ENCODE measurements at regions not wholly inside any gene's neighbourhood (a gene's known extent, or its start where the extent isn't known, plus 50 kb on each side); places are given as distances from the start of the nearest gene placed in this dataset.

DNA sequence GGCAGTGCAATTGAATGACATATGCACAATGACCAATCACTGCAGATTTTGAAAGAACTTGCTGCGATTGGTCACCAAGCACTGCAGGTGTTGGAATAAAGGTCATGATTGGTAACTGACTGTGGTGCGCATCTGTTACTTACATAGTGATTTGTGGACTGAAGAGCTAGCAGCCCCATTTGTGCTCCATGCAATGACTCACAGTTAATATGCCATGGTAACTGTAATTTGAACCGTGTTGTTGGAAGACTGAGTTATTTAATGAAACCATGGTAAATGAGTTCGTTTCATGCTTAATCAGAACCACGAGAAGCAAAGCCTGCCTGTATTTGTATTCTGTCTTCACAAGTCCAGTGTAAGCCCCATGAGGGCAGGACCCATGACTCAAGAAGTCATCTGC is 220.5 kb downstream of the TJP1 start:
- no peaks in the 10 kb centered on the region for H3K4me1 ChIP-seq (ENCODE audit: insufficient read depth, low read length)
- H3K4me3 ChIP-seq (ENCODE audit: low read length) = no peak overlapping the region
- H3K27ac ChIP-seq (ENCODE audit: low read length) = no peak overlapping the region
- H3K36me3 ChIP-seq (ENCODE audit: insufficient read depth, low read depth, low read length) = no peaks in the 10 kb centered on the region
- no peaks in the 10 kb centered on the region for H3K9me3 ChIP-seq (ENCODE audit: insufficient read depth, low read depth, low read length)
- H3K9ac ChIP-seq (ENCODE audit: low read depth, low read length) = no peak overlapping the region
- H3K27me3 ChIP-seq (ENCODE audit: insufficient read depth, low read length) = no peaks in the 10 kb centered on the region

DNA sequence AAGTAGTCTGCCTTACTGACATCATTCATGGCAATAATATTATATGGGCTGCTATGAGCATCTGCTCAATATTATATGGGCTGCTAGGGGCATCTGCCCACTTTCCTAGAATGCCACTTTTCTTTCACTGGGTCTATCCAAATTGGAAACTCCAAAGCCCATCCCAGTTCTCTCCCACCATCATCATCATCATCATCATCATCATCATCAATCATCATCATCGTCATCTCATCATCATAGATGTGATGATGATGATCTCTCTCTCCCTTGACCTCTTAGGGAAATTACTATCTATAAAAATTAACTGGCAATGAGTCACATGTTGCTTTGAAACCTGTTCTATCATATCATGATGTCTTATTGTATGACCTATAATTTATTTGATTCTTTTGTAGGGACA is 222.0 kb downstream of the TJP1 start:
- H3K27me3 ChIP-seq (ENCODE audit: insufficient read depth, low read length) = no peaks in the 10 kb centered on the region
- no peak overlapping the region for H3K4me3 ChIP-seq (ENCODE audit: low read length)
- H3K9me3 ChIP-seq (ENCODE audit: insufficient read depth, low read depth, low read length) = no peaks in the 10 kb centered on the region
- H3K27ac ChIP-seq (ENCODE audit: low read length) = no peak overlapping the region
- no peaks in the 10 kb centered on the region for H3K36me3 ChIP-seq (ENCODE audit: insufficient read depth, low read depth, low read length)
- no peak overlapping the region for H3K9ac ChIP-seq (ENCODE audit: low read depth, low read length)
- H3K4me1 ChIP-seq (ENCODE audit: insufficient read depth, low read length) = no peaks in the 10 kb centered on the region

DNA sequence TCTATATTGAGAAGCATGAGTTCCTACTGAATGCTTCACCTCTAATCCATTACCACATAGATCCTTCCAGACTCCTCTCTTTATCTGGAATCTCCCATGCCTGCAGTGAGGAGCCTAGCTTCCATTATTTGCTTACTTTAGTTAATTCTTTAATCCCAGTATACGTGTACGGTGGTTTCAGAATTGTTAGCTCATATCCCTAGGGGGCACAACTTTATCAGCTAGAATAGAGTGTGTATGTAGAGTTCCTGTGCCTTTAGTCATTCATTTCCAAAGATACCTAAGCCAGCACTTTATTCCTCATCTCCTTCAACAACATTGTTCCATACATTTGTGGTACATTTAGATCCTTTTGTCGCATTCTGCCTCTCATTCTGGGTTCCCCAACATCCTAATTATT is 226.0 kb downstream of the TJP1 start:
- no peak overlapping the region for H3K4me3 ChIP-seq (ENCODE audit: low read length)
- H3K27ac ChIP-seq (ENCODE audit: low read length) = no peak overlapping the region
- no peaks in the 10 kb centered on the region for H3K27me3 ChIP-seq (ENCODE audit: insufficient read depth, low read length)
- H3K9ac ChIP-seq (ENCODE audit: low read depth, low read length) = no peak overlapping the region
- no peaks in the 10 kb centered on the region for H3K4me1 ChIP-seq (ENCODE audit: insufficient read depth, low read length)
- H3K9me3 ChIP-seq (ENCODE audit: insufficient read depth, low read depth, low read length) = no peaks in the 10 kb centered on the region
- no peaks in the 10 kb centered on the region for H3K36me3 ChIP-seq (ENCODE audit: insufficient read depth, low read depth, low read length)

DNA sequence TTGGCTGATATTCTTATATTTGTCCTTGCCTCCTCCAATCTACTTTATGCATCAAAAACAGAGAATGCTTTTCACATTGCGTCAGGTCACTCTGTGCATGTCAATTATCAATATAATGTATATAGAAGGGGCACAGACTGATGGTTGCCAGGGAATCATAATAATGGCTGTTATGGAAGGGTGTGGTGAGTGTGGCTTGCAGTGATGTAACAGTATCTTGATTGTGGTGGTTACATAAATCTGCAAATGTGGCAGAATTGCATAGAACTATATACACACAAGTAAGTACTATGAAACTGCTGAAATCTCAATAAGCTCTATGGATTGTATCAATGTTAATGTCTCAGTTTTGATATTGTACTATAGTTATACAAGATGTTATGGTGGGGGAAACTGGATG is 228.6 kb downstream of the TJP1 start:
- Histone ChIP-seq H3K4me1 (ENCODE audit: insufficient read depth, low read length) (peaks cover 5% of the 10 kb centered on the region; the same call in 1 of the 2 replicates), H3K4me3 (ENCODE audit: low read length) (no peak overlapping the region), H3K9ac (ENCODE audit: low read depth, low read length) (no peak overlapping the region), H3K27me3 (ENCODE audit: insufficient read depth, low read length) (no peaks in the 10 kb centered on the region), H3K36me3 (ENCODE audit: insufficient read depth, low read depth, low read length) (no peaks in the 10 kb centered on the region), H3K27ac (ENCODE audit: low read length) (no peak overlapping the region), H3K9me3 (ENCODE audit: insufficient read depth, low read depth, low read length) (no peaks in the 10 kb centered on the region)

DNA sequence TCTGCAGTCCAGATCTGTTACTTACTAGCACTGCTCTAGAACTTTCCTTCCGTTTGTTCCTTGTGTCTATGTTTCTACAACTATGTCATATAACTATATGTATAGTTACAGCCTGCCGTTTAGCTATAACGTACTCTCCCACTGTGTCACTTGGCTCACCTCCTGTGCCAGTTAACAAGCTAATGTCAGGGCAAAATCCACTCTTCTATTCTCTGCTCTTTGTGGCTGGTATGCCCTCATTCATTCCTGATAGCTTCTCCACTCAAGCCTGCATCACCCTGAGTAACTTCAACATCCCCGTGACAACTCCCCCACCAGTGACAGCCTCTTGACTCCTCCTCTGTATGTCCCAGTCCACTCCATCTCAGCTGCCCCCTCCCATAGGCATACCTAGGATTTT is 229.2 kb downstream of the TJP1 start:
- no peak overlapping the region for H3K4me3 ChIP-seq (ENCODE audit: low read length)
- H3K9me3 ChIP-seq (ENCODE audit: insufficient read depth, low read depth, low read length) = no peaks in the 10 kb centered on the region
- peaks cover 5% of the 10 kb centered on the region; the same call in 1 of the 2 replicates for H3K4me1 ChIP-seq (ENCODE audit: insufficient read depth, low read length)
- H3K9ac ChIP-seq (ENCODE audit: low read depth, low read length) = no peak overlapping the region
- H3K36me3 ChIP-seq (ENCODE audit: insufficient read depth, low read depth, low read length) = no peaks in the 10 kb centered on the region
- no peaks in the 10 kb centered on the region for H3K27me3 ChIP-seq (ENCODE audit: insufficient read depth, low read length)
- no peak overlapping the region for H3K27ac ChIP-seq (ENCODE audit: low read length)

DNA sequence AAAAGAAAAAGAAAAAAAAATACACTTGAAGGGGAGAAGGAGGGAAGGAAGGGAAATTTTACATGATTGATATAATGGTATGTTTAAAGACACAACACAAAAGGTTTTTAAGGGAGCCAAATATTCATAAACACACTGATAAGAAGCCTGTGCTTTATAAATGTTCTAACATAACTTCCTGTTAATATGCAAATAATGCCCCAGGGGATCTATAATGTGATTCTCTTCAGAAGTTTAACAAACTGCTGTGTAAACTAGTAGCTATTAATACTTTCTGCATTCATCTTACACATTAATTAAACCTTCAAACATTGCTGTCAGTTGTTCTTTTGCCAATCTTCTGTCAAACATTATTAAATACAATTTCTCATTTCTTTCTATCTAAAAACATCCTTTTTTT is 231.6 kb downstream of the TJP1 start:
- Histone ChIP-seq H3K9ac (ENCODE audit: low read depth, low read length) (no peak overlapping the region), H3K4me1 (ENCODE audit: insufficient read depth, low read length) (peaks cover 5% of the 10 kb centered on the region; the same call in 1 of the 2 replicates), H3K27me3 (ENCODE audit: insufficient read depth, low read length) (no peaks in the 10 kb centered on the region), H3K4me3 (ENCODE audit: low read length) (no peak overlapping the region), H3K36me3 (ENCODE audit: insufficient read depth, low read depth, low read length) (no peaks in the 10 kb centered on the region), H3K9me3 (ENCODE audit: insufficient read depth, low read depth, low read length) (no peaks in the 10 kb centered on the region), H3K27ac (ENCODE audit: low read length) (no peak overlapping the region)

DNA sequence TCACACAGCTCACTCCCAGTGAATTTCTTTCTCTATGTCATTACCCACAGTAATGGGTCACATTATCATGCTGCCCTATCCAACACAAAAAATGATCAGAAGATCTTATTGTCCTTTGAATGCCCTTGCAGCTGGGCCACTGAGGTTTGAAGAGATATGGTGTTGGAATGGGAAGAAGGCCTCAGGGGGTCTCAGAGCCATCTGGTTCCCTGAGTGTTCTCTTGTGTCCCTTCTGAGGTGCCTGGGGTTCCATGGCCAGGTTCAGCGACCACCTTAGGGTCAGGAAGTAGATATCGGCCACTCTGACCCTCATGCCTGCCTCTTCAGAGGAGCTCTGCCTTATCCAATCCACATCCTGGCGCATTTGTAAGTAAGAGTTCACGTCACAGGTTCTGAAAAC is 232.3 kb downstream of the TJP1 start:
- Histone ChIP-seq H3K9me3 (ENCODE audit: insufficient read depth, low read depth, low read length) (no peaks in the 10 kb centered on the region), H3K4me3 (ENCODE audit: low read length) (no peak overlapping the region), H3K9ac (ENCODE audit: low read depth, low read length) (no peak overlapping the region), H3K27ac (ENCODE audit: low read length) (no peak overlapping the region), H3K4me1 (ENCODE audit: insufficient read depth, low read length) (peaks cover 5% of the 10 kb centered on the region; the same call in 1 of the 2 replicates), H3K36me3 (ENCODE audit: insufficient read depth, low read depth, low read length) (no peaks in the 10 kb centered on the region), H3K27me3 (ENCODE audit: insufficient read depth, low read length) (no peaks in the 10 kb centered on the region)

DNA sequence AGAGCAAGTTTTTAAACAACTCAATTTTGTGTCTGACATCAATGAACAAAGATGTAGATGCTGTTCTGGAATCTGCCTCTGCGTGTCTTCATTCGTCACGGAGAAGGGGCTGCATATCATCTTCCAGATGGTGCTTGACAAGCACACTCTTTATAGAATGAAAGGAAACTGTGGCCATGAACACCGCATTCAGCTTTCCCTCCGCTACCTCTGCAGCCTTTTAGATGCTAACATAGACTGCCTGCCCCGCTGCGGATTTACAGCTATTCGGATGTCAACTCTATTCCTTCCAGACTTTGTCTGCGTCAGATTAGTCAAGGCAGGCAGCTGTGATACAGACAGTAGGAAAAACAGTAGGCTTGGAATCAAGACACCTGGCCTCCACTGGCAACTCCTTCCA is 232.9 kb downstream of the TJP1 start:
- Histone ChIP-seq H3K27ac (ENCODE audit: low read length) (no peak overlapping the region), H3K4me1 (ENCODE audit: insufficient read depth, low read length) (peaks cover 5% of the 10 kb centered on the region; the same call in 1 of the 2 replicates), H3K9me3 (ENCODE audit: insufficient read depth, low read depth, low read length) (no peaks in the 10 kb centered on the region), H3K9ac (ENCODE audit: low read depth, low read length) (no peak overlapping the region), H3K27me3 (ENCODE audit: insufficient read depth, low read length) (no peaks in the 10 kb centered on the region), H3K36me3 (ENCODE audit: insufficient read depth, low read depth, low read length) (no peaks in the 10 kb centered on the region), H3K4me3 (ENCODE audit: low read length) (no peak overlapping the region)

DNA sequence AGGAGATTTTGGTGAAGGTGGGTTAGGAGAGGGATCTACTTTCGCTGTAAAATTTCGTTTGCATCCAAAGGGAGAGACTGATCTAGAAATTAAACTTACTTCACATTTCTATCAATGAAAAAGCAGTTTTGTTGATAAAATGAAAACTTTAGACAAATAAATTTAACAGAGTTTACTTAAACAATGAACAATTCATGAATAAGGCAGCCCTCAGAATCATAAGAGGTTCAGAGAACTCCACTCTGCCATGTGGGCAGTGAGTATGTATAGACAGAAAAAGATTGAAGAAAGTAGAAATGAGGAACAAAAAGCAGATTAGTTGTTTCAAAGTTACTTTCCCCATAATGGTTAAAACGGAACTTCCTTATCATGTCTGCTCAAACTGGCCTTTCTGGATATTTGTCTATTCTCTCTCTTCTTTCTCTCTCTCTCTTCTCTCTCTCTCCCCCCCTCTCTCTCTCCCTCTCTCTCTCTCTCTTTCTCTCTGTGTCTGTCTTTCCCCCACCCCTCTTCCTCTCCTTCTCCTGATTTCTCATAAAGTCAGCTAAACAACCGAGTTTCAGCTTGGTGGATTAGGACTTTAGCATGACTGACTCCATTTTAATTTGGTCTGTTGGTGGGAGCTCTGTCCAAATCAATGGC is 248.9 kb downstream of the TJP1 start:
- peaks cover 57% of the 10 kb centered on the region for H3K27me3 ChIP-seq (ENCODE audit: insufficient read depth, low read length)
- H3K4me1 ChIP-seq (ENCODE audit: insufficient read depth, low read length) = peaks cover 15% of the 10 kb centered on the region
- no peak overlapping the region for H3K9ac ChIP-seq (ENCODE audit: low read depth, low read length)

DNA sequence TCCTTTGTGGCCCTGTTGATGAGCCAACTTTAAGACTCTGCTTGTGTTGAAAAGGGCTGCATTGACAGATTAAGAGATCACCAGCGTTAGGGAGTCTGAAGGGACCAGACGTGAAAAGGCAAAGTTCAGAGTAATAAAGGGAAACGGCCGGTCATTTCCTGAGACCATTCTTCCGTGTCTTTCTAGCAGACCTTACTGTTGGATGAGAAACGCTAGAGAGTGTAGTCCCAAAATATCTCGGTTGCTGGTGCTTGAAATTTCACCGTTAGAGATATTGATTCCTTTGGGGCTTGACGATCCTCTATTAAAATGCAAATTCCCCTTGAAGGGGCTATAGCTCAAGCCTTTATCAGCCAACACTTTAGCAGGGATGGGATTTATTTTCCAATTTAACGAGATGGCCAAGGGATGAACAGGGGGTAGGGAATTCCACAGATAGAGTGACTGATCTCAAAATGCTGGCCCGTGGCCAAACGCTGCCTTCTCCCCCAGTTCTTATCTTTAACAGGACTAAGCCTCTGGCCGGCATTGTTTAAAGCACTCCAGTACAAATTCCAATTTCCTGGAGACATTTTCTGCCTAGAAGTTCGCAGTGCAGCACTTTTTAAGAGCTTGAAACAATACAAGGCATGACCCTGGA is 250.4 kb downstream of the TJP1 start:
- H3K36me3 ChIP-seq (ENCODE audit: insufficient read depth, low read depth, low read length) = no peaks in the 10 kb centered on the region
- H3K9me3 ChIP-seq (ENCODE audit: insufficient read depth, low read depth, low read length) = no peaks in the 10 kb centered on the region
- H3K4me1 ChIP-seq (ENCODE audit: insufficient read depth, low read length) = peaks cover 20% of the 10 kb centered on the region
- peaks cover 63% of the 10 kb centered on the region for H3K27me3 ChIP-seq (ENCODE audit: insufficient read depth, low read length)
- H3K9ac ChIP-seq (ENCODE audit: low read depth, low read length) = 0 out of 2 replicates have a peak overlapping the region, but pooled peaks have one; percentile 35
- peak overlapping the region; percentile 72 for H3K4me3 ChIP-seq (ENCODE audit: low read length)
- H3K27ac ChIP-seq (ENCODE audit: low read length) = no peak overlapping the region

More for the DNA sequence above, 248.9 kb downstream of the TJP1 start:
- H3K27ac ChIP-seq (ENCODE audit: low read length) = no peak overlapping the region
- no peaks in the 10 kb centered on the region for H3K9me3 ChIP-seq (ENCODE audit: insufficient read depth, low read depth, low read length)
- no peak overlapping the region for H3K4me3 ChIP-seq (ENCODE audit: low read length)
- no peaks in the 10 kb centered on the region for H3K36me3 ChIP-seq (ENCODE audit: insufficient read depth, low read depth, low read length)

DNA sequence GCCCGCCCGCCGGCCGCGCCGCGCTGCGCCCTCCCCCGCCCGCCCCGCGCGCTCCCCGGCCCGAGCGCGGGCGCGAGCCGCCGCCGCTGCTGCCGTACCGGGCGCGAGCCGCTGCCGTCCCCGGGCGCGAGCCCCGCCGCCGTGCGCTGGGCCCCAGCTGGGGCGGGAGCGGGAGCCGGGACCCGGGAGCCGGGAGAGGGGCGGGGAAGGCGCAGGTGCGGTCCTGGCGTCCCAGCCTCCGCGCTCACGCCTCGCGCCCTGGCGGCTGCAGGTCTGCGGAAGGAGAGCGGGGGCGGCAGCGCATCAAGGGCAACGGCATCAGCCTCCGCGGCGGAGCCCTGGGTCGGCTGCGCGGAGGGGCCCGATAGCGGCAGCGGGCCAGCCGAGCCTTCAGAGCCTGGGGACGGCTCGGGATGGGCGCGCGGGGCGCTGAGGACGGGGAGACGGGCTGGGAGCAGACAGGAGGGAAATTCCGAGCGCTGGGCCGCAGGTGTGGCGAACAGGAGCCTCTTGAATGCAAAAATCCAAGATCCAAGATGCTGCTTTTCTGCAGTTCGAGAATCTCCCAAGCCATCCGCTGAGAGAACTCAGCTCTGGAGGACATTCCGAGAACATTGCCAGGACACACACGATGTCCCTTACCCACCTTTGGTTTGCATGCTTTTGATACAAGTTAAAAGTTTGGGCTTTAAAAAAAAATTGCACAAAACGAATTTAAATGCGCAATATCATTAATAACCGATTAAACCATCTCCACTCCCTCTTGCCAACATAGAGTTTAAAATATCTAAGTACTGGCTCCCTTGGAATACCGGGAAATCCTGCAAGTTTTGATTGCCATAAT is 251.1 kb downstream of the TJP1 start:
- H3K9ac ChIP-seq (ENCODE audit: low read depth, low read length) = peak overlapping the region; percentile 35; the same call in 1 of the 2 replicates
- H3K27me3 ChIP-seq (ENCODE audit: insufficient read depth, low read length) = peaks cover 63% of the 10 kb centered on the region
- peak overlapping the region; percentile 72 for H3K4me3 ChIP-seq (ENCODE audit: low read length)
- H3K9me3 ChIP-seq (ENCODE audit: insufficient read depth, low read depth, low read length) = no peaks in the 10 kb centered on the region
- peaks cover 22% of the 10 kb centered on the region for H3K4me1 ChIP-seq (ENCODE audit: insufficient read depth, low read length)
- no peaks in the 10 kb centered on the region for H3K36me3 ChIP-seq (ENCODE audit: insufficient read depth, low read depth, low read length)
- no peak overlapping the region for H3K27ac ChIP-seq (ENCODE audit: low read length)

Measured in iPS-20b (cell line).